ENCODE measurements at regions not wholly inside any gene's neighbourhood (a gene's known extent, or its start where the extent isn't known, plus 50 kb on each side); places are given as distances from the start of the nearest gene placed in this dataset.

DNA sequence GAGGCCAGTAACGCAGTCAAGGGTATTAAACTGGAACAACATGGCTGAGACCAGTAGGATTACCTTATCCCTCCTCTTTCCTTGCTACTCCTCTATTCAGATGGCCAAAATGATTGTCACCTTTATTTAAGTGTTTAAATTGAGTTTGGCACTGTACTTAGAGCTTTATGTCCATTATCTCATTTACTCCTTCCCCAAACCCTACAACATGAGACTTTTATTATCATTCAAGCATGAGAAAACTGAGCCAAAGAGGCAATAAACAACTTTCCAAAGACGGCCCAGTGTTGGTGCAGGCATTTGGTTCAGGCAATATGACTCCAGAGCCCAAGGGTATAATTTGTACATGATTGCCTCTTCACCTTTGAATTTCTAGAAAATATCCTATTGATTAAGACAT, 370.9 kb upstream of the KITLG start:
- Mint-ChIP-seq H3K4me1 (no peaks in the 10 kb centered on the region), H3K27ac (no peak overlapping the region), H3K27me3 (peaks cover 17% of the 10 kb centered on the region), H3K9me3 (no peaks in the 10 kb centered on the region), H3K36me3 (ENCODE audit: low read depth) (no peaks in the 10 kb centered on the region), H3K4me3 (no peak overlapping the region)
- no peak for ATAC-seq (replicated peaks)

DNA sequence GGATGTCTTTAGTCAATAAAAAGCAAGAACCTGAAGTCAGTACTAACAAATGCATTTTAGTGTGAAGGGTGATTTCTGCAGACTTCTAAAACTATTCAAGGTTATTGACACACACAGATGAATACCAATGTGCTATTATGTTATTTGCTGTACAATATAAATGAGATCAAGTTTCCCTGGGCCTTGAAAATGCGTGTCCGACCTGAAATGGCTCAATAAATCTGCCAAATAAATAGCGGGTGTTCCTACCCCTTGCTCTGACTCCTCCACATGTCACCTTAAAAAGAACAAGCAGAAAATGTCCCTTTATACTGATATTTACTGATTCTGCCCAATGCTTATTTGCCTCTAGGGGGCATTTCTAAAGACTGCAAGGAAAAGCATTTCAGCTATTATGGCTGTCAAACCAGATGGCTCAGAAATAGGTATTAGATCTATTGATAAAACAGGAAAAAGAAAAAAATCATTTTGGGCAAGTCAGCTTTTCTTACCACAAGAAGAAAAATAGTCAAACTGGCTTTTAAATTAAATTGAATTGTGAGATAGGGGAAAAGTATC, 367.3 kb upstream of the KITLG start:
- no peak overlapping the region for H3K4me3 Mint-ChIP-seq
- H3K4me1 Mint-ChIP-seq: no peaks in the 10 kb centered on the region
- H3K27ac Mint-ChIP-seq: no peak overlapping the region
- H3K36me3 Mint-ChIP-seq (ENCODE audit: low read depth): no peaks in the 10 kb centered on the region
- no peaks in the 10 kb centered on the region for H3K9me3 Mint-ChIP-seq
- H3K27me3 Mint-ChIP-seq: peaks cover 26% of the 10 kb centered on the region
- no peak for ATAC-seq (replicated peaks)

DNA sequence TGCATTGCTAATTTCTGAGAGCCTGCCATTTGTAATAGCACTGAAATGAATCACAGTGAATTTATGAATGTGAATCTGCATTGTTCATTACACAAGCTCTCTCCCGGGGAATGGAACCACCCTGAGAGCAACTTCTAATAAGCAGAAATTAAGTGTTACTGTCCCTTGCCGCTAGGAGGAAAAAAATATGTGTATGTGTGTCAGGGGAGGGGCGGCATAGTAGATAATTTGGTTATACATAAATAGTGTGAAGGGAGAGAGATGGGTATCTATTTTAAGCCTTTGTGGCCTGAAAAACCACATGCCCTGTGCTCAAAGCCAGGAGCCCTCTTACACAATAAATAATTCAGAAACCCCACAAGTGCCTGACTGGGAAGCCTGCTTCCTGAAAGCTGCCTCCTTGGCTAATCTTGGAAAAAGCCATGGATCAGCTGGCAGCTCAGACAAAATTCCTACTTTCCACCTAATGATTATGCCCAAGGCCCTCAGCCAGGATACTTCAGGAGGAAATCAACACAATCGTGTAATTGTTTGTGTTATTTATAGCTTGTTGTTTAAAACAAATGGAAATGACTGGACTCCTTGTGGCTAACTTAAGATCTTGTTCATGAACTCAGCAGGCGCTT, 366.2 kb upstream of the KITLG start:
- Mint-ChIP-seq H3K4me3 (no peak overlapping the region), H3K4me1 (no peaks in the 10 kb centered on the region), H3K9me3 (no peaks in the 10 kb centered on the region), H3K36me3 (ENCODE audit: low read depth) (no peaks in the 10 kb centered on the region), H3K27me3 (peaks cover 22% of the 10 kb centered on the region), H3K27ac (no peak overlapping the region)
- ATAC-seq (replicated peaks): no peak

DNA sequence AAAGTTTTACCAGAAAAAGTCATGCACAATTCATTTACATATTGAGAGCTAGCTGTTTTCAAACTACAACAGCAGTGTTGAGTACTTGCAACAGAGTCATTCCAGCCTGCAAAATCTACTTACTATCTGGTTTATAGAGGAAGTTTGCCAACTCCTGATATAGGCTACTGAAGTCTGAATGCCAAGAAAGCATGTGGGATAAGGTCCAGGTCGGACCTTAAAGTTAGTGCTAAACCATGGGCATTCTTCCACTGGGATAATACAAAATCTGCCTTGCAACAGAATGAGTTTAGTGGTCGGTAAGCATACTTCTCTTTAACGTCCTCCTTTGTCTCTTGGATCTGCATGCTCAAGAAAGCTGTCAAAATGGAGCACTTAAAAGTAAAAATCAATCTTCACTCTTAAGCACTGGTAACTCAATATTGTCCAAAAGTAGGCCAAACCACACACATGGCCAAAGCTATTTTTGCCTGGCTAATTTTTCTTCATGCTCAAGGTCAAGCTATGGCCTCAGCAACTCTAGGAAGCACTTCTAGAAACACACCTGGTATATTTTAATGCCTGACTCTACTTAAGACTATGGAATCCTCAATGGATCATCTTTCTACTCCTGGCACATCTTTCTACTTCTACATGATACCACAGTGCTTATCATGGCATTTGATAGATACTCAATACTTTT, 364.9 kb upstream of the KITLG start:
- no peak overlapping the region for H3K4me3 Mint-ChIP-seq
- no peaks in the 10 kb centered on the region for H3K9me3 Mint-ChIP-seq
- peaks cover 22% of the 10 kb centered on the region for H3K27me3 Mint-ChIP-seq
- H3K27ac Mint-ChIP-seq: no peak overlapping the region
- no peak for ATAC-seq (replicated peaks)
- H3K36me3 Mint-ChIP-seq (ENCODE audit: low read depth): no peaks in the 10 kb centered on the region
- H3K4me1 Mint-ChIP-seq: no peaks in the 10 kb centered on the region

DNA sequence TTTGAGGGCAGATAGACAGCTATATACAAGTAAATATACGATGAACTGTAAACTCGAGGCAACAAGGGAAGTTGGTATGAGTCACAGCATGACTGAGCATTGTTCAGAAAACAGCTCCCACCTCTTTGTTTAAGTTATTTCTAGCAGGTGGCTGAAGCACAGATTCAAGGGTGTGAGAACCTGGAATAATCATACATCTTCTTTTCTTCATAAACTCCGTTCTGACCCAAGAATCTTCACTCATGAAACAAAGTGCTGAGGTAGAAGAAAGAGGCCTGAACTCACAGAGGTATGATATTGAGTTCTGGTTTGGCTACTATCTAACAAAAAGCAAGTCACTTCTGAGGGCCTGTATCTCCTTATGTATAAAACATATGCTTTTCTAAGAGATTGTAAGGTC, 364.1 kb upstream of the KITLG start:
- H3K27ac Mint-ChIP-seq: no peak overlapping the region
- H3K9me3 Mint-ChIP-seq: no peaks in the 10 kb centered on the region
- H3K36me3 Mint-ChIP-seq (ENCODE audit: low read depth): no peaks in the 10 kb centered on the region
- H3K4me1 Mint-ChIP-seq: no peaks in the 10 kb centered on the region
- H3K4me3 Mint-ChIP-seq: no peak overlapping the region
- no peak for ATAC-seq (replicated peaks)
- H3K27me3 Mint-ChIP-seq: peaks cover 22% of the 10 kb centered on the region

DNA sequence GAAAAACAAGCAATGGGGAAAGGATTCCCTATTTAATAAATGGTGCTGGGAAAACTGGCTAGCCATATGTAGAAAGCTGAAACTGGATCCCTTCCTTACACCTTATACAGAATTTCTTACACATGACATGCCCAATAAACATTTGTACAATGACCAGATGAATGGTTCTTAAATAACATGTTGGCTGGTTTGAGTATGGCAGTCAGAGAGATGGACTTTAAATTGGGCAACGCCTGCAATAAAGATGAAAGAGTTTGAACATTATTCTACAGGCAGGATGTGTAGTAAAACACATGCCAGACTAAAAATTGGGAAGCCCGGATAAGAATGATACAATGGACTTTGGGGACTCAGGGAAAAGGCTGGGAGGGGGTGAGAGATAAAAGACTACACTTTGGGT, 360.6 kb upstream of the KITLG start:
- no peak overlapping the region for H3K27ac Mint-ChIP-seq
- H3K36me3 Mint-ChIP-seq (ENCODE audit: low read depth): no peaks in the 10 kb centered on the region
- ATAC-seq (replicated peaks): no peak
- no peaks in the 10 kb centered on the region for H3K4me1 Mint-ChIP-seq
- H3K9me3 Mint-ChIP-seq: no peaks in the 10 kb centered on the region
- no peak overlapping the region for H3K4me3 Mint-ChIP-seq
- H3K27me3 Mint-ChIP-seq: peaks cover 8% of the 10 kb centered on the region

DNA sequence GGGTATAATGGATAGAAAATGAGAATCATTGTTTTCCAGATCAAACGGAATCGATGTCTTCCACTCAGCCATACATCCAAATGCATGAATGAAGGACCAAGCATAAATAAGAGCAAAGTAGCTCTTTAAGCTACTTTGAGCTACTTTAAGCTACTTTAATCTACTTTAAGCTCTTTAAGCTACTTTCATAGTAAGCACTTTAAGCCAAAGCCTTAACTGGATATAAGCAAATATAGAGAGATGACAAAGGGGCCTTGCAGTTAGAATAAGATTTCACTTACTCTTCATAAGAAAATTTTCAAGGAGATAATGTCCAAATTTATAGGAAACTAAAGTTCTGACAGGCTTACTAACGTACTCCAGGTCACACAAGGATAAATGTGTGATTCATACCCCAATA, 355.6 kb upstream of the KITLG start:
- no peaks in the 10 kb centered on the region for H3K4me1 Mint-ChIP-seq
- no peaks in the 10 kb centered on the region for H3K36me3 Mint-ChIP-seq (ENCODE audit: low read depth)
- no peaks in the 10 kb centered on the region for H3K9me3 Mint-ChIP-seq
- ATAC-seq (replicated peaks): no peak
- no peak overlapping the region for H3K4me3 Mint-ChIP-seq
- H3K27me3 Mint-ChIP-seq: peaks cover 7% of the 10 kb centered on the region
- no peak overlapping the region for H3K27ac Mint-ChIP-seq

DNA sequence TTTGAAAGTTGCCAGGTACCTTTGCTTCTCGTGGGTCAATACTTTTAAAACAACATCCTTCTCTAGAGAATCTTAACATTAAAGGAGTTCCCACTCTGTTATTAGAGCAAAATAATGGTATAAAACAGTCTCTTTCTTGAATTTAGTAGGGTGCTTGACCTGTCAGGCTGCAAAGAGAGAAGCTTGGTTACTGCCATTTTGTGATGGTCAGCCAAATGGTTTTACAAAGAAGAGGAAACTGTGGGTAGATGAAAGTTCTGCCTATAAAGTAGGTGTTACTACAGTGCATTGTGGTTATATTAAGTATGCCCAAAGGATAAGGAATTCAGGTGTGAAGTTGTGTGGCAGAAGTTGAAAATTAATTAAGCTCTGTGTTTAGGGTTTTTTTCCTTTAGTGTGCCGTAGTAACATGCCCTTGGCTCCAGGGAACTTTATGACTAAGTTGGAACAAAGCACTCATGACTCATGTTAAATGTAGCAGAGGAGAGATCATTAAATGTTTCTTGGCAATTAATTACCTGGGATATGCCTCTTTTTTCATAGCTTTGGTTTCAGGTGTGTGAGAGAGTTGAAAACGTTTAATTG, 354.0 kb upstream of the KITLG start:
- Mint-ChIP-seq H3K4me3 (no peak overlapping the region), H3K36me3 (ENCODE audit: low read depth) (no peaks in the 10 kb centered on the region), H3K27me3 (peaks cover 7% of the 10 kb centered on the region), H3K9me3 (no peaks in the 10 kb centered on the region), H3K27ac (no peak overlapping the region), H3K4me1 (no peaks in the 10 kb centered on the region)
- no peak for ATAC-seq (replicated peaks)

DNA sequence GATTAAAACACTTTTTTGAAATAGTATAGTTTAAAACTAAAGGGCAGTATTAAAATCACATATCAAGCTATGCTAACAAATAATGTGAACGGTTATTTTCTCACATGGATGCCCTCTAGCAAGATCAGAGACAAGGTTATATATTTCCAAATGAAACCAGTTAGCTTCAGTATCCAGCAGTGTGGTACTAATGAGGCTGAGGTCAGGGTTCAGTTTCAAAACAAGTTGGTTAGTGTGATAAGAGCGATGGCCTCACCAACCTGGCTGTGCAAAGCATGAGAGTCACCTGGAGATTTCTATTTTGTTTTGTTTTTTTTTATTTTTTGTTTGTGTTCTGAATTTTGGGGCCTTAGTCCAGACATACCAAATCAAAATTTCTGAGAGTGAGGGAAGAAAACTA, 352.2 kb upstream of the KITLG start:
- H3K27me3 Mint-ChIP-seq: peaks cover 7% of the 10 kb centered on the region
- H3K27ac Mint-ChIP-seq: no peak overlapping the region
- H3K4me1 Mint-ChIP-seq: no peaks in the 10 kb centered on the region
- H3K9me3 Mint-ChIP-seq: no peaks in the 10 kb centered on the region
- no peak overlapping the region for H3K4me3 Mint-ChIP-seq
- H3K36me3 Mint-ChIP-seq (ENCODE audit: low read depth): no peaks in the 10 kb centered on the region
- ATAC-seq (replicated peaks): no peak

DNA sequence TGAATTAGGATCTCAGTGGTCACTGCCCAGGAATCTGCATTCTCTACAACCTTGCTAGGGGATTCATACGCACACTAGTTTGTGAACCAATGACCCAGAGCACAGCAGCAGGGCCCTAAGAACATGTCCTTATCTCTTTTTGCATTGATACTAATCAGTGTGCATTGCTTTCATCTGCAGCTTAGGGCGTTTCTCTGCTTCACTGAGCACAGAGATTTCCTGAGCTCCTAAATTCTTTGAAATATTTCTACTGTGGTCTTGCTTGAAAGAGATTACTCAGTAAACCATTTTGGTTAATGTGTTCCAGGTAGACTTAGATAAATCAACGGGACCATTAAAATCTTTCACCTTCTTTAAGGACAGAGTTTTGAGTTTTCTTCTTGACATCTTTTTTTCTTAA, 351.3 kb upstream of the KITLG start:
- Mint-ChIP-seq H3K27me3 (peaks cover 7% of the 10 kb centered on the region), H3K4me1 (no peaks in the 10 kb centered on the region), H3K27ac (no peak overlapping the region), H3K36me3 (ENCODE audit: low read depth) (no peaks in the 10 kb centered on the region), H3K4me3 (no peak overlapping the region), H3K9me3 (no peaks in the 10 kb centered on the region)
- ATAC-seq (replicated peaks): no peak

DNA sequence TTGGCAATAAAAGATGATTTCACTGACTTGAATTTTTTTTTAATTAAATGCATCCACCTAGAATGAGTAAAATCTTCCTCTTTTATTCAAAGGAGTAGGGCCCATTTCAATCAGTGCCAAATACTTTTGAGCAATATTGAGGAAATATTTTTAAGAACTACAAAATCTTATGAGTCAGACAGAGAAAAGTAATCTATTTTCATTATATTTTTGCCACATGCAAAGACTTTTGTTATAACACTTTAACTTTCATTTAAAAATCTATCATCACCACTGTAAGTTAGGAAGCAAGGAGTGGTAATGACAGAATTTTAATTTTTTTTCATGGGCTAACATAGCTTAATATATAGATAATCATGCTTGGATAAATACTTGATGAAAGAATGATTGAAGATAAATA, 345.2 kb upstream of the KITLG start:
- Mint-ChIP-seq H3K27ac (no peak overlapping the region), H3K4me1 (no peaks in the 10 kb centered on the region), H3K27me3 (no peaks in the 10 kb centered on the region), H3K36me3 (ENCODE audit: low read depth) (no peaks in the 10 kb centered on the region), H3K9me3 (no peaks in the 10 kb centered on the region), H3K4me3 (no peak overlapping the region)
- no peak for ATAC-seq (replicated peaks)

DNA sequence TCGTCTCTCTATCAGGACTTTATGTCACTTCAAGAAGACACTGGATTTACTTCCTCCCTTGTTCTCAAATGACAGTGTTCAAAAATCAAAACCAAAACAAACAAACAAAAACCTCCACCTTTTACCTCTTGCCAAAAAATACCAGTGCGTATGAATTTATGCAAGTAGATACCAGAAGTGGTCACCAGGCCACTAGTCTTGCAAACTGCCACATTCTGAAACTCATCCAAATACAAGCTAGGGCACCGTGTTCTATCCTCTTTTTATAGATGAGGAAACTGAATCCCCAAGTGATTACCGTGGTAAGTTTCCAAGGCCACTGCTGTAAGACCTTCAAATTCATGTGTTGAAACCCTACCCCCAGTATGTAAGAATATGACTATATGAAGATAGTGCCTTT, 343.9 kb upstream of the KITLG start:
- Mint-ChIP-seq H3K4me3 (no peak overlapping the region), H3K4me1 (no peaks in the 10 kb centered on the region), H3K36me3 (ENCODE audit: low read depth) (no peaks in the 10 kb centered on the region), H3K27me3 (no peaks in the 10 kb centered on the region), H3K27ac (no peak overlapping the region), H3K9me3 (no peaks in the 10 kb centered on the region)
- no peak for ATAC-seq (replicated peaks)

DNA sequence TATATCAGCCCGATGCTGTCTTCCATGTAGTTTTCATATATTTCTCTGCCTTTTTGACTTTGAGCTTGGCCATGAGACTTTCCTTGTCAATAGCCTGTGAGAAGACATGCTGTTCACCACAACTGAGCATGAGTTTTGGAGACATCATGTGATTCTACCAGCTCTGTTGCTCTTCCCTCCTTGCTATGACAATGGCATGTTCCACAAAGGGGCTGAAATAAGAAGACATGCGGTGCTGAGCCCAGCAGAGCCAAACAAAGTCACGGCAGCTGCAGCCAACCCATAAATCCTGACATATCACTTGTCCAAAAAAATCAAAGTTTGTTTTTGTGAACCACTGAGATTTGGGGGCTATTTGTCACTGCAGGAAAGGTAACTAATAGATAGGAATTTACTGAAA, 343.4 kb upstream of the KITLG start:
- ATAC-seq (replicated peaks): no peak

DNA sequence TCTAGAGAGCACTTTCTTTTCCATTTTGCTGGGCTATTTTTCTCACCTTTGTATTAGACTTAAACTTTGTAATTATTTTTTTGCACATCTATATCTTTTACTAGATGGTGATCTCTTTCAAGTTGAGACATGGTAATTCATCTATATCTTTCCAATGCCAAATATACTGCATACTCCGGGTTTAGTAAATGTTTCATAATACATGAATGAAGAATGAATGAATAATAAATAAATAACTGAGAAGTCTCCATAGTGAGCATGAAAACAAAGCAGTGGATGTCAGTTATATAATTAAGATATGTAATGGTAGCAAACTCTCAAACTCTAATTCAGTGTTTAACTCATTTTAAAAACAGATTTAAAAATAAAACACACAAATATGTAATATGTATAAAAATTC, 342.5 kb upstream of the KITLG start:
- Mint-ChIP-seq H3K36me3 (ENCODE audit: low read depth) (no peaks in the 10 kb centered on the region), H3K4me3 (no peak overlapping the region), H3K27ac (no peak overlapping the region), H3K27me3 (no peaks in the 10 kb centered on the region), H3K4me1 (no peaks in the 10 kb centered on the region), H3K9me3 (no peaks in the 10 kb centered on the region)
- no peak for ATAC-seq (replicated peaks)

More for the DNA sequence above, 343.4 kb upstream of the KITLG start:
- no peaks in the 10 kb centered on the region for H3K36me3 Mint-ChIP-seq (ENCODE audit: low read depth)
- H3K9me3 Mint-ChIP-seq: no peaks in the 10 kb centered on the region
- H3K27me3 Mint-ChIP-seq: no peaks in the 10 kb centered on the region
- H3K4me3 Mint-ChIP-seq: no peak overlapping the region
- no peaks in the 10 kb centered on the region for H3K4me1 Mint-ChIP-seq
- H3K27ac Mint-ChIP-seq: no peak overlapping the region

DNA sequence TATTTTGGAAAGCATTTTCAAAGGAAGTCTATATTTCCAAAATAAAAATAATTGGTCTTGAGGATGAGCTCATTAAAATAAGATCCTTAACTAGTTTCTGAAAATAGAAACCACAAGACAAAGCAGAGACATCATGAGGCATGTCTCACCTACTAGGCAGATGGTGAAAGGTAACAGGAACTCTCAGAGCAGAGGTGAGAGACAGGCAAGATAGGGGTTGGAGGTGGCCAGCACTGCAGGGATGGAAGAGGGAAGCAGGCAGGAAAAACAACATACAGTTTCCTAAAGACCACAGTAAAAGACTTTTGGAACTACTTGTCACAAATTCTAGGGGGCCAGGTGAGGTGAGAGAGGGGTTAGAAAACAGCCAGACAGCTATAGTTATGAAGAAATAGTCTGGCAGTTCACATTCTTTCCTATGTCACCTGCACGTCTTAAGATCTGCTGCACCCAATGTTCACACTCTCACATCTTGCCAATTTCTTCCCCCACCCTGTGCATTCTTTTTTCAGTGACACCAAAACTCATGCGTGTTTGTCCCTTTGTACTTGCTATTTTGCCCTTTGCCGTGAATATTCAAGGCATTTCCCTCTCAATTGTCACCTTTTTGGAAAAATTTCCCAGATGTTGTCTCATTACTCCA, 341.7 kb upstream of the KITLG start:
- Mint-ChIP-seq H3K27me3 (no peaks in the 10 kb centered on the region), H3K9me3 (no peaks in the 10 kb centered on the region), H3K4me1 (no peaks in the 10 kb centered on the region), H3K27ac (no peak overlapping the region), H3K36me3 (ENCODE audit: low read depth) (no peaks in the 10 kb centered on the region), H3K4me3 (no peak overlapping the region)
- no peak for ATAC-seq (replicated peaks)
